HPDE6-E6E7 (cell line): ENCODE measurements at regions not wholly inside any gene's neighbourhood (a gene's known extent, or its start where the extent isn't known, plus 50 kb on each side); places are given as distances from the start of the nearest gene placed in this dataset.
"Not testable (repeated sequence)": the region's sequence is repeated elsewhere in the genome, so short reads cannot be mapped to it uniquely, and the experiment has no call there.

Experiments used
- DNase-seq: peaks from one replicate; pipeline ENCODE4 v3.0.0; 2011; ENCODE audit warnings: missing footprints; ENCODE audit errors: extremely low spot score

DNA sequence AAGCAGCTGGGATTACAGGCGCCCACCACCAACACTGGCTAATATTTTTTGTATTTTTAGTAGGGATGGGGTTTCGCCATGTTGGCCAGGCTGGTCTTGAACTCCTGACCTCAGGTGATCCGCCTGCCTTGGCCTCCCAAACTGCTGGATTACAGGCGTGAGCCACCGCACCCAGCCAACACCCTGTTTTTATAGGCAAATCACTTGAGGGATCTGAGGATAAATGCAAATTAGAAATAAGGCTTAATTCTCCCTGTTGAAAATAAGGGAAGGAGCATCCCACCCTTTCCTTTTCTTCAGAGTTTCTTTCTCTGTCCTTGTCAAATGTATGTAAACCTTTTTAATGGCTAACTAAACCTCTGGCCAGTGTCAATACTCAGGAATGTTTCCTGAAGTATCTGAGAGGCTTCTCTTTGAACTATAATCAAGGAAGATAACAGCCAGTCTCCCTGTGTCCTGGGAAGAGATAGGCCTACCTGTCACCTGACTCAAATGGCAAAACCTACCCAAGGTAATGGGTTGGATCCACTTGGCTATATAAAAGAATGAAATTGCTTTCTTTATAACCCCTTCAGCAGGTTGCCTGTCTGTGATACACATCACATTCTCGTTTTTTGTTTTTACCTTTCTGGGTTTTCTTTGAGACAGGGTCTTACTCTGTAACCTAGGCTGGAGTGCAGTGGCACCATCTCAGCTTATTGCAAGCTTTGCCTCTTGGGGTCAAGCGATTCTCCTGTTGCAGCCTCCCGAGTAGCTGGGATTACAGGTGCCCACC, 64.5 kb upstream of the TNFAIP3 start:
- no peak for DNase-seq

DNA sequence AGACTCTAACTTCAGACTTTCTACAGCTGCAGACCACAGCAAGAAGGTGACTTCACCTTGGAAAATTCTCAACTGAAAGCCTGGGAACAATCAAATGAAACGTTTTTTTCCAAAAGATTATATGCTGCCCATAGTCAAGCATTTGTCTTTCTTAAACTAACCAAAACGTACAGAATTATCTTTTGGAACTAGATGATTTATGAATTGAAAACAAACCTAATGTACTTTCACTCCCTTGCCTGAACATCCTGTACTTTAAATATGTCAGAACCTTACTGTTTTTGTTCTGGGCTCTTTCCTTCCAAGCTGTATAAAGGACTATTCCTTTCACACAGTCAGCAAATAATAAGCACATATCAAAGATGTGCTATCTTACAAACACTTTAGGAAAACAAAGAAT, 62.4 kb upstream of the TNFAIP3 start:
- no peak for DNase-seq

DNA sequence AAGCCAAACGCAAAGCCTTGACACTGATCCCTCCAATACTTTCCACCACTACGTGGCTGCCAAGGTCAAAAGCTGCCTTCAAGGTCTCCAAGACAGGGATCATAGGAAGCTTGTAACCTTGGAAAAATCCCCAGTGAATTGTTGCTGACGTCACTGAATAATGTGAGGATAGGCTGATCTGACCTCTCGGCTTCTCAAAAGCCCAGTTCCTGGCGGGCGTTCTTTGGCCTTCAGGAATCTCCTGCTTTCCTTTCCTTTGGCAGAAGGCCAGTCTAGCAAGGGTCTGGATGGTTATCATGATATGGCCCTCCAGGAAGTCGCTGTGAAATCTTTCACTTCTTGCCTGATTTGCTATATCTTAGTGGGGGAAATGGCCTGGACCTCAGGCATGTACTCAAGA, 61.4 kb upstream of the TNFAIP3 start:
- DNase-seq = no peak

DNA sequence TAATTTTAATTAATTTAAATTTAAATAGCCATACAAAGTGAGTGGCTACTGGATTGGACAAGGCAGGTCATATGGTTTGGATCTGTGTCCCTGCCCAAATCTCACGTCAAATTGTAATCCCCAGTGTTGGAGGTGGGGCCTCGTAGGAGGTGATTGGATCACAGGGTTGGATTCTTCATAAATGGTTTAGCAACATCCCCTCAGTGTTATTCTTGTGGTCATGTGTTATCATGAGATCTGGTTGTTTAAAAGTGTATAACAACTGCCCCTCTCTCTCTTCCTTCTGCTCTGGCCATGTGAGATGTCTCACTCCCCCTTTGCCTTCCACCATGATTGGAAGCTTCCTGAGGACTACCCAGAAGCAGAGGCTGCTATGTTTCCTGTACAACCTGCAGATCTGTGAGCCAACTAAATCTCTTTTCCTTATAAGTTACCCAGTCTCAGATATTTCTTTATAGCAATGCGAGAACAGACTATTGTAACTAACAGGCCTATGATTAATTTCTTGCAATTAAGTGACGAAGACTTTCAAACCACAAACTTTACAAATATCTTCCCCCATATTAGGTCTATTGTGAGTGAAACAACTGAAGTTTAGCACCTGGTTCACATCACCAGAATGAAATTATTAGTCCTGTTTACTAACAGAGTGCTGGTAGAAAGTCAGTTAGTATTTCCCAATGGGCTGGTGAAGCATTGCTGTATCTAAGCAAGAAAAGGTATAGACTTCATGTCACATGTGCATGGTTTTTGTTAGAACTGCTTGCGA, 60.0 kb upstream of the TNFAIP3 start:
- no peak for DNase-seq

DNA sequence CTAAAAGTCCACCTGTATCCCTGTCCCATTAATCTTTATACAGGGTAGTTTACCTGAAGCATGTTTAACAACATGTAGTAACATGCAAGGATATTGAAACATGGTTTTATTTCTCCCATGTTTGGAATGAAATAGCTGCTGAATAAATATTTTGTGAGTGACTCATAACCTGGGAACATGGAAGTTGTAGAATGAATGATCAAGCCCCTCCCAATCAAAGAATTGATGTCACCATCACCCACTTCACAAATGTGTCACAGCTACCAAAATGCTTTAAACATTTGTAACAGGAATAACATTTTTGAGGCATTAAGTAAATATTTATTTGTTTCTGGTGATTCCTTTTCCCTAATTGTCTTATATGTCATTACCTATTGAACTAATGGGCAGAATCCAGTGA, 58.9 kb upstream of the TNFAIP3 start:
- DNase-seq = no peak

DNA sequence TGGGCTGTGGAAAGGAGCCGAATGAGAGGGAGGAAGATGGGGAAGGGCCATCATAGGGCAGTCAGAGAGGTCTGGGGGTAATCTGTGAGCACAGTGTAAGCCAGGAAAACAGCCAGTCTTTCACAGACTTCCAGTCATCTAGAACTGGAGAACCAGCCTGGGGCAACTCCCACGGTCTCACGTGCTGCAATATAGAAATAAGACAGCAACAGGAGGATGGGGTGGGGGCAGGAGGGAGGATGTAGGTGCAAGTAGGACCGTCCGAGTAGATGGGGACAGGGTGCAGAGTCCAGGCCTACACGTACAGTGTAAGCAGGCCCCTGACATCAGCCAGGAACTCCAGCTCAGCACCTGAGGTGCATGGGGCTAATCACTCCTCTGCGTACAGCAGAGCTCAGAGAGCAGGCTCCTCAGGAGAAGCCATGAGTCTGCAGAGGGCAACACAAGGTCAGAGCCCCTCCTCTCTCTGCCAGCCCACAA, 58.2 kb upstream of the TNFAIP3 start:
- no peak for DNase-seq

DNA sequence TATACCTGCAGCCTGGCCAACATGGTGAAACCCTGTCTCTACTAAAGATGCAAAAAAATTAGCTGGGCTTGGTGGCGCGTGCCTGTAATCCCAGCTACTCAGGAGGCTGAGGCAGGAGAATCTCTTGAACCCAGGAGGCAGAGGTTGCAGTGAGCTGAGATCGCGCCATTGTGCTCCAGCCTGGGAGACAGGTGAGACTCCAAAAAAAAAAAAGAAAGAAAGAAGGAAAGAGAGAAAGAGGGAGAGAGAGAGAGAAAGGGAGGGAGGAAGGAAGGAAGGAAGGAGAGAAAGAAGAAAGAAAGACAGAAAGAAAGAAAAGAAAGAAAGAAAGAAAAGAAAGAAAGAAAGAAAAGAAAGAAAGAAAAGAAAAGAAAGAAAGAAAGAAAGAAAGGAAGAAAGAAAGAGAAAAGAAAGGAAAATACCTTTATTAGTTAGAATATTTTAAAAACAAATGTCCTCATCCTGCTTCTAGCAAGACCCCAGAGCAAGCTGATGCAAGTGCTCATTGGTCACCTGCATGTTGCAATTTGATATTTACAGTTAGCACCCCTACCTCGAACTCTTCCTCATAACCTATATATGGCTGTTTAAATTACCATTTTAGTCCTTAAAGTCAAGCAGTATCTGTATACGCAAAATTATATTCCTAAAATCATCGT, 57.0 kb upstream of the TNFAIP3 start:
- DNase-seq = not testable (repeated sequence)

DNA sequence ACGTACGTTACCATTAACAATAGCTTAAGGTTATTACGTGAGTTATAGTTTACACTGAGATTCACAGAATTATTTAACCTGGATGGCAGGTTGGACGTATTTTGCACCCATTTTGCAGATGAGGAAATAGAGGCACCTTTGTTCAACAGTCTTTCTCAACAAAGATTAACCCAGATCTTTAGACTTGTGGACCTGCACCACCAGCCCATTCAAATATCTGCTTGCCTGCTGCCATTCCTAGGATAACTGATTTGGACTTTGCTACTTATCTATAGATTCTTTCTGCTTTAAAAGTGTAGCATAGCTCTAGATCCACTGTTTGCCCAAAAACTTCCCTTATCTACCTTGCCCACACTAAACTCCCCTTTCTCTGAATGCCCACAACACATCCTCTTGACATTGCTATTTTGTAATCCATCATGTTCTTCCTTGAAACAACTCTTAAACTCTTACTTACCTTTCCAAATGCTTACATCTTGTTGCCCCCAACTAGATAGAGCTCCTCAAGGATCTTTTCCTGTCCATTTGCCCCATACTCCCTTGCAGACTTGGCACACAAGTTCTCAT, 56.4 kb upstream of the TNFAIP3 start:
- DNase-seq = no peak

DNA sequence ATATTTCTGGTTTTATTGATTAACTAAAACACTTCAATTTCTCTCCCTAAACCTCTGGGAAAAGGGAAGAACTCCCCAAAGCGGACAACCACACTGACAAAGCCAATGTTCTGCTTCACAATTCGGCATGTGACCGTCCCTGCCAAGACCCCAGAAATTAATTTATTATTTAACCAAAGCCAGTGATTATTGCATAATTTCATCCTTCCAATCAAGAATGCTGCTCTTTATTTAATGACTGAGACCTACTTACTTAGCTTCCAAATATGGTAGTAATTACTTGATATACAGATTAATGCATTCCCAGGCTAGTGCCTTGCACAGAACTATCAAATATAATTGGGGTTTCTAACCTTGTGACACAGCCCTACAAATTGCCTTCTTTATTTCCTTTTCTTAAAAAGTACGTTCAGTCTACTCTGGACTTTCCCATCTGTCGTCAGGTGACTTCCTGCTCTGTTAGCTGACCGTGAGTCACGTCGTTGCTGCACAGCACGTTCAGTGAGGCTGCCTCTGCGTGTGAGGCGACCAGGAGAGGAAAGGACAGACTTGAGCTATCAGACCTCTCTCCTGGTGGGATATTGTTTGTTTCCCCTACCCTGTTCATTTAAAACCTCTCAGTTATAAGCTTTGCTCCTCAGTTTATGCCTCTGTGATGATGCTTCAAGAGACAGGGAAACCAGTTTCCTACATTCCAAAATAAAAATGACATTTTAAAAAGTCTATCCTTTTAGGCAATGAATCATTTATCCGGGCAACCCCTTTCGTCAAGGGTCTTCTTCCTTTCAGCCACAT, 55.7 kb upstream of the TNFAIP3 start:
- DNase-seq = peak; percentile 91

DNA sequence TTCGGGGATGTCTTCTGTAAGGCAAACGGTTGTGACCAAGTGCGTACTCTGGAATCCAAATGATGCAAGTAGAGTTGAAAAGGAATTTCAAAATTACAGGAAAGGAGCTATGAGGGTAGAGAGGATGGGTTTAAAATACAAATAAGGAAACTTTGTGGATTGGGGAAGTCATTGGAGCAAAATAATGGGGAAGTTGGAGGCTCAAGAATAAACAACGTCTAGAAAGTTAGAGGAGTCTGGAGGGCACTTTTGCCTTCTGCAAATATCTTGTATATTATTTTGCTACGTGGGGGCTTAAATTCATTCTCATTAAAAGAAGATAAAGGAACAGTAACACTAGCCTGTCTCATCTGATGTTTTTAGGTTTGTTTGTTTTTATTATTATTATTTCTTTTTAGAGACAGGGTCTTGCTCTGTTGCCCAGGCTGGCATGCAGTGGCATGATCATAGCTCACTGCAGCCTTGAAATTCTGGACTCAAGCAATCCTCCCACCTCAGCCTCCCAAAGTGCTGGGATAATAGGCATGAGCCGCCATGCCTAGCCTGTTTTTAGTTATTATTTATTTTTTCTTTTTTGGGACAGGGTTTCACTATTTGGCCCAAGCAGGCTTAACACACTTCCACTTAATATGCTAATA, 55.0 kb upstream of the TNFAIP3 start:
- no peak for DNase-seq

DNA sequence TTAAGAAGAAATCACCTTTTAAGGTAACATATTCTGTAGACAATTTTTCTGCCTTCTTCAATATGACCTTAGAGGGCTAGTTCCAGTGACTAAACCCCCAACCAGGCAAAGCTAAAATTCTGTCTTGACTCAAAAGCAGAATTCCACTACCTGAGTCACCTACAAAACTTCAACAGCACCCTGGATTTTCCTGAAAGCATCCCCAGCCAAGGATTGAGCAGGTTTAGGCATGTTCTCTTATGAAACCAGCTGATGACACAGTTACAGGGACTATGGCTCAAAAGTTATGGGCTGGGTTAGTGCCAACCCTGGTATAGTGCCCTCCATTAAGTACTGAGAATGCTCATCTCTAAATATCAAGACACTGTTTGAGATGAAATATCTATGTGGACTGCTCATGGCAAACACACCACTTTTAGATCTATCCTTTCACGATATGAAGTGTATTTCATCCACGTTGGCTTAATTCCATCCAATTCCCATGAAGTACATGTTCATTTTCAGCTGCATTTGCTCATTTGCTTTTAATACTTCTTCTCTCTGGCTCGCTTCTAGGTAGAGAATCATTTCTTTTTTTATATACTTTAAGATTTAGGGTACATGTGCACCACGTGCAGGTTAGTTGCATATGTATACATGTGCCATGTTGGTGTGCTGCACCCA, 53.6 kb upstream of the TNFAIP3 start:
- DNase-seq = peak; percentile 84

DNA sequence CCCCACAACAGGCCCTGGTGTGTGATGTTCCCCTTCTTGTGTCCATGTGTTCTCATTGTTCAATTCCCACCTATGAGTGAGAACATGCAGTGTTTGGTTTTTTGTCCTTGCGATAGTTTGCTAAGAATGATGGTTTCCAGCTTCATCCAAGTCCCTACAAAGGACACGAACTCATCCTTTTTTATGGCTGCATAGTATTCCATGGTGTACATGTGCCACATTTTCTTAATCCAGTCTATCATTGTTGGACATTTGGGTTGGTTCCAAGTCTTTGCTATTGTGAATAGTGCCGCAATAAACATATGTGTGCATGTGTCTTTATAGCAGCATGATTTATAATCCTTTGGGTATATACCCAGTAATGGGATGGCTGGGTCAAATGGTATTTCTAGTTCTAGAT, 53.0 kb upstream of the TNFAIP3 start:
- DNase-seq = not testable (repeated sequence)

DNA sequence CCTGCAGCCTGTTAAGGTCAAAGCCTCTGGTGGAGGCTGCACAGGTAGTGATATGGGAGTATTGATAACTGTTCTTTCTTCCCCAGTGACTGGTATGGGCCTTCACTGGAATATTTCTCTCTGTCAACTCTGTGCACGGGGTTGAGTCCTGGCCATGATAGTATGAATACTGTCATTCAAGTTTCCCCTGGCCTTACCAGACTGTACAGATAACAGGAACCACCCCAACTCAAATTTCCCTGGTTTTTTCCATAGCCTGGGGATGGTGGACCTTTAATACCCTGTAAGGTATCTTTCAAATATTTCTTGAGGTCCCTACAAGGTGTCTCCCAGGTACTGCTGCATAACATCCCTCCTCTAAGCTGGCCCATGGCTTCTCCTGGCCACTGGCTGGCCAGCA, 51.4 kb upstream of the TNFAIP3 start:
- DNase-seq = no peak

DNA sequence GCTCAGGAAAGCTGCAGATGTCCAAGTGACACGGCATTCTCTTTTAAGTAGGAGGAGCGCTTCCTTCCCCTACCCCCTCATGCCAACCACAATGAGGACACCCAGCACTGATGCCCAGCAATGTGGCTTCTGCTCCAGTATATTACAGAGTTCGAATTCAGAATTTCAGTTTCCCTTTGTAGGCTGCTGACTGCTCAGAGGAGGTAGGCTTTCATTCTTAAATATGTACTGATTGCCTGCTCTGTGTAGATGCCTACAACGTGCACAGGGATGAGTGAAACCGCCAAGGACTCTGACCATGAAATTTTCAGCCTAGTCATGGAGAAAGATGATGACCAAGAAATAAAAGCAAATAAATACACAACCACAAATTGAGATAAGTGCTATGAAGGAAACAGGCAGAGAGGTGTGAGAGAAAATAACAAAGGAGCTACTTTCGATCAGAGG, 50.9 kb upstream of the TNFAIP3 start:
- DNase-seq = no peak

DNA sequence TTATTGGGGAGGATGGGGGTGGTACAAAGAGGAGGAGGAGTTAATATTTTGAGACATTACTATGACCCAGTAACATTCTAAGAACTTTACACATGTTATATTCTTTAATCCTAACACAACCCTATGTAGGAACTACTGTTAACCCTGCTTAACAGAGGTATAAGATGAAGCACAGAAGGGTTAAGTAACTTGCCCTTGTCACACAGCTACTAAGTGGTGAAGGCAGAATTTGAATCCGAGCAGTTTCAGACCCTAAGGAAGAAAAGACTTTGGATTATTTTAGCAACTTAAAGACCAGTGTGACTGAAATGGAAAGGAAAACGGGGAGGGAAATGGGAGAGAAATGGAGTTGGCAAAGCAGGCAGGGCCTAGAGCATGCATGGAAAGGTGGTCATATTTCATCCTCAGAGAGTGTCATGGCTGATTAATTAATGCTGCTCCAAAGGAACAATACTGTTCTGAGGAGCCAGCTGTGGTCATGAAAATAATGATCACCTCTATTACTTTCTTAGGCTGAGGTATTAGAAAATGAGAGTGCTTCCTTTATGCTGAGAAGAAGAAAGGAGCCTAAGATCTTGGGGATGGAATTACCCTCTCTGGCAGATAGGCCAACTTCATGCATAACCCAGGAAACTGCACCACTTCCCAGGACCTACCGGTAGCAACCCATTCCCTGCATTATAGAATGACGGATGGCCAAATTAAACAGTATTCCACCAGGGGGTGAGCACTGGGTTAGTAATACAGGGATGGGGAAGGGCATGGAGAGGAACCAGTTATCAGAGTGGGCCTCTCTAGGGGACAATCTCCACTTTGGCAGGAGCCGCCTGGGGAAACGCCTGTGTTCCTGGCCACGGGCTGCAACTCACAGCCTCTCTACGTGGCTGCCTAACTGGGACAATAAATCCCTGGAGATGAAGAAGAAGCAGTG, 50.1 kb upstream of the TNFAIP3 start:
- DNase-seq = no peak
